Coronary artery (tissue), 2 donors: ENCODE measurements at regions not wholly inside any gene's neighbourhood (a gene's known extent, or its start where the extent isn't known, plus 50 kb on each side); places are given as distances from the start of the nearest gene placed in this dataset.

Experiments used
- DNase-seq: peaks from one replicate; pipeline ENCODE4 v3.0.0-alpha.2; 2017; ENCODE audit warnings: low spot score
- H3K27ac ChIP-seq, 2 donors: fragments of 200-600 bp; sonication (generic); one replicate each; pipeline ENCODE4 v1.5.1; 2016 to 2019
- H3K4me3 ChIP-seq: fragments of 200-600 bp; sonication (generic); 2 replicates; pipeline ENCODE4 v1.5.1; 2016; ENCODE audit warnings: mild to moderate bottlenecking, moderate library complexity
- CTCF ChIP-seq: fragments of 200-600 bp; sonication (generic); IDR thresholded peaks from one replicate; pipeline ENCODE4 v1.5.1; 2019; ENCODE audit warnings: antibody characterized with exemption

- H3K4me3 ChIP-seq, result no peak overlapping the region
- no peak overlapping the region for H3K27ac ChIP-seq
- DNase-seq, result no peak
- TF ChIP-seq CTCF, result no peak
Observed at GRCh38 chr4:128379860-128380259, 92.2 kb upstream of the PGRMC2 start.

- no peak overlapping the region for H3K4me3 ChIP-seq
- TF ChIP-seq CTCF, result no peak
- H3K27ac ChIP-seq, result no peak overlapping the region
- DNase-seq, result no peak
Observed at GRCh38 chr4:128378668-128379067, 91.1 kb upstream of the PGRMC2 start.

- Histone ChIP-seq H3K27ac (no peak overlapping the region), H3K4me3 (no peak overlapping the region)
- no peak for DNase-seq
- no peak for TF ChIP-seq CTCF
Observed at GRCh38 chr4:128376958-128377357, 89.3 kb upstream of the PGRMC2 start.

GRCh38 chr4:128376303-128376702 is 88.7 kb upstream of the PGRMC2 start:
- Histone ChIP-seq H3K4me3 (no peak overlapping the region), H3K27ac (no peak overlapping the region)
- no peak for TF ChIP-seq CTCF
- DNase-seq, result no peak

- no peak overlapping the region for H3K27ac ChIP-seq
- no peak overlapping the region for H3K4me3 ChIP-seq
- no peak for DNase-seq
- TF ChIP-seq CTCF, result no peak
Observed at GRCh38 chr4:128373628-128374027, 86.0 kb upstream of the PGRMC2 start.

- no peak overlapping the region for H3K4me3 ChIP-seq
- no peak overlapping the region for H3K27ac ChIP-seq
- no peak for TF ChIP-seq CTCF
- DNase-seq, result no peak
Observed at GRCh38 chr4:128371876-128372275, 84.3 kb upstream of the PGRMC2 start.

GRCh38 chr4:128371001-128371777 is 83.6 kb upstream of the PGRMC2 start:
- Histone ChIP-seq H3K27ac (peak overlapping the region in 1 of 2 donors; percentile 77), H3K4me3 (no peak overlapping the region)
- no peak for TF ChIP-seq CTCF
- no peak for DNase-seq
